ENCODE measurements at regions not wholly inside any gene's neighbourhood (a gene's known extent, or its start where the extent isn't known, plus 50 kb on each side); places are given as distances from the start of the nearest gene placed in this dataset.

DNA sequence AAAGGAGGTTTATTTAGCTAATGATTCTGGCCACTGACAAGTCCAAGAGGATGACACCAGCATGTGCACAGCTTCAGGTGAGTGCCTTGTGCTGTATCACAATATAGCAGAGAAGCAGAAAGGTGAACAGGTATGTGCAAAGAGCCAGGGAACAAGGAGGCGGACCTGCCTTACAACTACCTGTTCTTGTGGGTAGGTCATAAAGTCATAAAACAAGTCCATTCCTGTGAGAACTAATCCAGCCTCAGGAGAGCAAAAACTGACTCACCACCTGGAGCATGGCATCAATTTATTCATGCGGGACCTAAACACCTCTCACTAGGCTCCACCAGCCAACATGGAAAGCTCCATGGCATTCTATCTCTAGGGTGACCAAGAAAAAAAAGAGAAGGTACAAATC, 234.2 kb downstream of the ASXL3 start:
- TF ChIP-seq, protein P1, sequence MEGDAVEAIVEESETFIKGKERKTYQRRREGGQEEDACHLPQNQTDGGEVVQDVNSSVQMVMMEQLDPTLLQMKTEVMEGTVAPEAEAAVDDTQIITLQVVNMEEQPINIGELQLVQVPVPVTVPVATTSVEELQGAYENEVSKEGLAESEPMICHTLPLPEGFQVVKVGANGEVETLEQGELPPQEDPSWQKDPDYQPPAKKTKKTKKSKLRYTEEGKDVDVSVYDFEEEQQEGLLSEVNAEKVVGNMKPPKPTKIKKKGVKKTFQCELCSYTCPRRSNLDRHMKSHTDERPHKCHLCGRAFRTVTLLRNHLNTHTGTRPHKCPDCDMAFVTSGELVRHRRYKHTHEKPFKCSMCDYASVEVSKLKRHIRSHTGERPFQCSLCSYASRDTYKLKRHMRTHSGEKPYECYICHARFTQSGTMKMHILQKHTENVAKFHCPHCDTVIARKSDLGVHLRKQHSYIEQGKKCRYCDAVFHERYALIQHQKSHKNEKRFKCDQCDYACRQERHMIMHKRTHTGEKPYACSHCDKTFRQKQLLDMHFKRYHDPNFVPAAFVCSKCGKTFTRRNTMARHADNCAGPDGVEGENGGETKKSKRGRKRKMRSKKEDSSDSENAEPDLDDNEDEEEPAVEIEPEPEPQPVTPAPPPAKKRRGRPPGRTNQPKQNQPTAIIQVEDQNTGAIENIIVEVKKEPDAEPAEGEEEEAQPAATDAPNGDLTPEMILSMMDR (IDR thresholded peaks at IDR 0.05): no peak
- no peak for TF ChIP-seq POLR2A (IDR thresholded peaks at IDR 0.05)

Data from Peyer's patch (tissue), 4 donors.